Jurkat, Clone E6-1 (cell line): ENCODE measurements at regions not wholly inside any gene's neighbourhood (a gene's known extent, or its start where the extent isn't known, plus 50 kb on each side); places are given as distances from the start of the nearest gene placed in this dataset.

Experiments
- DNase-seq: peaks from one replicate; pipeline ENCODE4 v3.0.0-alpha.2; 2011; ENCODE audit warnings: low read depth, low spot score
- H3K4me3 ChIP-seq: 2 replicates; pipeline ENCODE4 v1.5.1; 2011; ENCODE audit warnings: mild to moderate bottlenecking, low read length, control low read depth, moderate library complexity

DNA sequence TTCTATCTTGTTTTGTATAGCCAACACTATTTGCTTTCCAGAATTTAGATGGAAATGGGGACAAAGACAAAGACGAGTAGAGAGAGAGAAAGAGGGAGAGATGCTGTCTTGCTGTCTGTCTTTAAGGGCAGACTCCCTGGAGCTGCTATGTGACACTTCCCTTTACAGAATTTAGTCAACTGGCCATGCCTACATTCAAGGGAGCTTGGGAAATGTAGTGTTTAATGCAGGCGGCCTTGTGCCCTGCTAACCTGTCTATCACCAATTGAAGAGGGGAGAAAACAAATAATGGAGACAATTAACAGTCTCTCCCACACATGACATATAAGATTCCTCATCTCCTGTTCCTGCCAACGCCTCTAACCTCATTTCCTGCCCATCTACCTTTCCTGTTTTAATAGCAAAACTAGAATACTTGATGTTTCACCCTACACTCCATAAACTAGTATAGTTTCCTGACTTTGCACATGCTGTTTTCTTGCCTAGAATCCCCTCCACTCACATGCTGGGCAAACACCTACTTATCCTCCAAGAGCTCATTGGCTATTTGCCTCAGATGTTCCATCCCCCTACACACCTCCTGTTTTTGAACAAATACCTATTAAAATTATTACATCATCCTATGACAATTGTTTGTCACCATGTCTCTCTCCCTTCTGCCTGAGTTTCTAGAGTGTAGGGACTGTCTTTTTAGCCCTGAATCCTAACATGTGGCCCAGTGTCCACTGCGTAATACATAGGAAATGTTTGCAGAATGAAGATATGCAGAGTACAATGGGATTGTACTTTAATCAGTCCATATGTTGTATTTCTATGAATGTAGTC lies 117.2 kb downstream of the SLC25A24 start:
- DNase-seq = peak; percentile 48
- H3K4me3 ChIP-seq = no peak overlapping the region

DNA sequence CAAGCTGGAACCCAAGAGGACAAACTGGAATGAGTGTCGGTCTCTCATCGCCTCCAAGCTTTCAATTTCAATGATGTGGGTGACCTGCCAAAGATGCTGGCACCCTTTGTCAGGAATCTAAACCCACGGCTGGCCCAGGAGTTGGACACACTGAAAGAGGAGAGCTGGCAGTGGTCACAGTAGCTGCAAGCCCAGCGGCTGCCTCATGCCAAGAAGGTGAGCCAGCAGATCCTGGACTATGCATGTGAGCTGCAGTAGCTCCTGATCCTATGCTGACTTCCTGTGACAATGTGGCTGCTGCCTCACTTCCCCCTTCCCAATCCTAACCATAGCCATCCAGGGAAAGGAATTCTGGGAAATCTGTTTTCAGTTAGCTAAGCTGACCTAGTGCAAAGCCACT lies 117.0 kb upstream of the VAV3 start:
- DNase-seq = no peak
- H3K4me3 ChIP-seq = no peak overlapping the region

DNA sequence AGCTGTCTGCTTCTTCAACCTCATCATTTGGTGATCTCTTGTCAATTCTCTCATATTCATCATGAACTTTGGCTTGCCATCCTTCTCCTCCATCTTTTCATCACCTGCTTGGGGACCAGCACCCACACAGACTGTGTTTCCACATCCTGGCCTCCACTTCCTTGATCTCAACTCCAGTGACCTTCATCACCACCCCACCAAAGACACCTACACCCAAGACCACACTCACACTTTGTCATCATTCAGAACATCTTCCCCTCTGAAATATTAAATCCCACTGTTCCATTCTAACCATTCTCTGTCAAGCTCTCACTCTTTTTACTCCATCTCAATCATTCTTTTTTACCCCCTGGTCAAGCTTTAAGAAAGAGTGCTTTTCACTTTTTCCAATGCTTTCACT lies 115.5 kb upstream of the VAV3 start:
- DNase-seq = peak; percentile 54
- H3K4me3 ChIP-seq = no peak overlapping the region

DNA sequence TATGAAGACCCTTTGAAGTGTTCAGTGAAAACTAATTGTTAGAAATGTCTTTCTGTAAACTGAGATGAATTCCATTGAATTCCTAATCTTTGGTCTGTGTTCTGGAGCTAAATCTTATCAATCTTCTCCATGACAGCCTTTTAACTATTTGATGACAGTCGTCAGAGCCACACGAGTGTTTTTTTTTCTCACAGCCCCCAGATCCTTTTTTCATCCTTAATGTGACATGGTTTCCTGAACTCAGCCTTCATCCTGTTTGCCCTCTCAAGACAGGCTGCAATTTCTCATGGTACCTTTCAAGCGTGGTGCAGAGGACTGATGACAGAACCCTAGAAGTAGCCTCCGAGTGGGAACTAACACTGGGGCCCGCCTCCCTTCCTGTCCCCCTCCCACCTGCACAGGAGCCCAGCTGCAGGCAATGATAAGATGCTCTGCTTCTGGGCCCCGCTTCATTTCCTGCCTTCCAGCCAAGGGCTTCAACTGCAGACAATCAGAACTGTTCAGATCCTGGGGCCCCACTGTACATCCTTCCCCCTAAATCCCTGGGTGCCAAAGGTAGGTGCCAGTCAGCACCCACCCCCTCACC lies 114.6 kb upstream of the VAV3 start:
- DNase-seq = peak; percentile 96
- H3K4me3 ChIP-seq = peak overlapping the region; percentile 20

DNA sequence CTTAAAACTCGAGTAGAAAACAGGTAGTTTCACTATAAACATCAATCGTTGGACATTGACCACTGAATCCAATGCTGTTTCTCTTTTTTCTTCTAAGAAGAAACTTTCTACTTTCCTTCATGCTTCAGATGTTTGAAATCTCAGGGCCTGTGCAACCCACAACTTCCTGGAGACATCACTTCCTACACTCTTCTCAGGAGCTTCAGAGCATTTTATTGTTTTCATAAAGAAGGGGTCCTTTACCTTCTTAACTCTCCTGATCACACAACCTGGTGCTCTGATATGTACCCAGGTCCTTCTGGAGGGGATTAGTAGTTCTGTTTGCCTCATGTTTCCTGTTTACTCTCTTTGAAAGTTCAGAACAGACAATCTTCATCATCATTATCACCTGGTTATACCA lies 113.0 kb upstream of the VAV3 start:
- no peak overlapping the region for H3K4me3 ChIP-seq
- DNase-seq = peak; percentile 85

DNA sequence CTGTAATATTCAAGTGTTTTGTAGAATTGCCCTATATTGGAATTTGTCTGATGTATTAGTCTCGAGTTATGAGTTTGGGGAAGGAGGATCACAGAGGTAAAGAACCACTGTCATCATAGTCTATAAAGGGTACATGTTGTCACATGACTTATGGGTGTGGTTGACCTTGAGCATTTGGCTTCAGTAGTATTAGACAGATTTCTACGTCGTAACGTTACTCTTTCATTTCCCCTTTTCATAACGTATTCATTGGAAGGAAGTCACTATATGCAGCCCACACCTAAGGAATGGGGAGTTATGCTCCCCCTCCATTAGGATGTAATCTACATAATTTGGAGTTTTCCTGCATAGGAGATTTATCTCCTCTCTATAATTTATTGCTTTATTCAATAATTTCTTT lies 110.1 kb upstream of the VAV3 start:
- no peak overlapping the region for H3K4me3 ChIP-seq
- no peak for DNase-seq

DNA sequence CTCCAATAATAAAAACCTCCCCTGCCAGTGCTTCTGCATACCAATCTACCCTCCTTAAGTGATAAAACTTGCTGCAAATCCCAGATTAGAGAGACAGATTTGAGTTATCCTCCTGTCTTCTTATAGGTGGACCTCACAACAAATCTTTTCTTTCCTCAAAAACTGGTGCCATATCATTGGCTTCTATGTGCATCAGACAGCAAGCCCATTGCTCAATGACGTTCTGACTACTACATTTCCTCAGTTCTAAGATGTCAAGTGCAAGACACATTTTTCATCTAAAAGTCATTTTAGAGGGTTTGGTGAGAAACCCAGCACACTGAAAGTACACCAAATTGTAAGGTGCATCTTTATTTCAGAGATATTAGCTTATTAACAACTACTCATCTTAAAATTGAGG lies 107.8 kb upstream of the VAV3 start:
- no peak overlapping the region for H3K4me3 ChIP-seq
- no peak for DNase-seq

DNA sequence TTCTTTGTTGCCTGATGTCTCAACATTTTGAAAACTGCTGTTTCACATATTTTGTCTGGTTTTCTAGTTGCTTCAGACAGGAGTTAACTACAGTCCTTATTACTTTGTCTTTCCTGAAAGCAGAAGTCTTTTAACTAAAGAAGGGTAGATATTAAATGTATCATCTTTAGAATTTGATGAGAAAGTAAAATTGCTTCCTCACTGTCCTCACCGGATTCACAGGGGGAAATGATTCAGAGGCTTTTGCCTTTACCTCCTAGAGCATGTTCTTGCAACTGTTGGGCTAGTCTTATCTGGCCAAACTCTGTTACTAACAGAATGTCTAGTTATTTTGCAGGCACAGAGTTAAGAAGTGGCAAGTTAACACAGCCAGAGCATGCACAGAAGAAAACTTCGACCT lies 107.2 kb upstream of the VAV3 start:
- H3K4me3 ChIP-seq = no peak overlapping the region
- DNase-seq = no peak

DNA sequence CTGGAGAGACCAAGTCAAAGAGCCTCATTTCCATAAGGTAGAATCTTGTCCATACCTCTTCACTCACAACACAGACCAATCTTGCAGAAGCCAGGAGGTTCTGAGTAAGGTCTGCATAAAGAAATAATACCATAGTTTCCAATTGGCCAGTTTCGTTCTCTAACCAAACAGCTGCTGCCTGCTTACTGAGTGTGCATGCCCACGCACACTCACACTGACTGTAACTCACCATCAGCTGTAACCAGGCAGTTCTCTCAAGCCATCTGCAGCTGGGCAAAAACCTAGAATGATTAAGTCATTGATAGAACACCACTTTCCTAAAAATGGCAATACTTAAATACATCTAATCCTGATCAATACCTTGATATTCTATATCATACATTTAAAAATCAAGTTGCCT lies 106.6 kb upstream of the VAV3 start:
- H3K4me3 ChIP-seq = no peak overlapping the region
- DNase-seq = no peak

DNA sequence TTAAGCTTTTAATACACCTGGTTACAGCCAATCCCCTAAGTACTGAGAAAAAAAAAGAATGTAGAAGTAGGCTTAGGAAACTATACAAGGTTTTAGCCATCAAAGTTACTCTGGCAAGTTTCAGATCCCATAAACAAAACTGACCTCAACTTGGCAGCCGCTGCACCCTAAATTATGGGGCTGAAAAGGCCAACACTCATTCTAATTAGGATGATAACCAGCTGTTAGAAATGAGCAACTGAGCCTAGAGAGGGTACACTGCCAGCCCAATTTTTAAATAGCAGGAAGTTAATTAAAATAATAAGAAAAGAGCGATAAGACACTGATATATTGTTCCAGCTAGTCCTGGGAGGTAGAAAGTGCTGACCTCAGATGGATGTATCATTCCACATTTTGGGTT lies 105.7 kb upstream of the VAV3 start:
- H3K4me3 ChIP-seq = no peak overlapping the region
- no peak for DNase-seq

DNA sequence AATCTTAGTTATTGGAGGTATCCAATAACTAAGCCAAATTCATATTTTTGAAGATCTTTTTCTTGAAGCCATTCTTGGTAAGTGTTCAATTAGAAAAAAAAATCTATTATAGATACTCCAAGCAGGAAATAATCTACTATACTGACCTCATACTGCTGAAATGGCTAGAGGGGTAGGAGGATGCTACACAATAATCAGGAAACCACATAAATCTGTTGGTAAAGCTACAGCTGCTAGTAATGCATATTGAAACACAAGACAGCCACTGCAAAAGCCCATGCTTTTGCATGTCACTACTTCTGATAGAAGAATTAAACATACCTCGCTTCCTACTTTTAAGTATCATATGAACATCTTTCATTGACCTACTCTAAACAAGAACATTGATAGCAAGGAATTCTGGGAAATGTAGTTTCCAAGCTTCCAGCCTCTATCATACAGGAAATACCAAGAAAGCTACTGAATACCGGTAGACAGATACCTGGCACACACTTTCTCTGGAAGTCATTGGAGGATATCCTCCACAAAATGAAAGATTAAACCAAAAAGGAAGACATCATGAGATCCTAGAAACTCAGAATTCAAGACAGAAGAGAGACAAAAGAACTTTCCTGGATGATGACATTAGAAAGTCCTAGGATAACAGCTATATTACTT lies 103.0 kb upstream of the VAV3 start:
- H3K4me3 ChIP-seq = no peak overlapping the region

DNA sequence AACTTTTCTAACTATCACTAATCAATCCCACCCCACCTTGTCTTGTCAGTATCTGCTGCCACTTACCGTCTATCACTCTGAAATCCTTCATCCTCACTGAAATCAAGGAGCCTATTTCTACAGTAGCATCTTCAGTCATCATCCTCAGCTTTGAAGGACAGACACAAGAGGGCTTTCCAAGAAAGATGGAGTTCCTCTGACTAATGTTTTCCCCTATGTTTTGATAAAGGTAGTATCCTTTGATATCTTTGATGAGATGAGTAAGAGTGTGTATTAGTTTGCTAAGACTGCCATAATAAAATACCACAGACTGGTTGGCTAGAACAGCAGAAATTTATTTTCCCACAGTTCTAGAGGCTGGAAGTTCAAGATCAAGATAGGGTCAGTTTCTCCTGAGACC lies 101.8 kb upstream of the VAV3 start:
- H3K4me3 ChIP-seq = no peak overlapping the region
- DNase-seq = no peak

More for the DNA sequence above, 103.0 kb upstream of the VAV3 start:
- no peak for DNase-seq

DNA sequence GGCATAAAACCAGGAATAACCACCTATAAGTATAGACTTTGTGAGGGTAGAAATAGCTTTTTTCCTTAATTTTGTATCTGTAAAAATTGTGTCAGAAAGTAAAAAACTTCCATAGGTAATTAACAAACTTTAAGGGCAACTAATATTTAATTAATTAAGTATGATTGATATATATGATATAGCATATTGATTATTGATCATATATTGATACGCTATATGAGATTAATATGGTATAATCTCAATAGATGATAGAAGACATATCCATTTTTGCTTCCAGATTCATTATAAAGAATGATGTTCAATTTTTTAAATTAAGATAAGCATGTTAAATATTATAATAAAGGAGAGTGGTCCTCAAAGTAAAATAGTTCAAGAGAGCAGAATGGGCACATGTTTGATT lies 99.3 kb upstream of the VAV3 start:
- DNase-seq = no peak
- H3K4me3 ChIP-seq = no peak overlapping the region

DNA sequence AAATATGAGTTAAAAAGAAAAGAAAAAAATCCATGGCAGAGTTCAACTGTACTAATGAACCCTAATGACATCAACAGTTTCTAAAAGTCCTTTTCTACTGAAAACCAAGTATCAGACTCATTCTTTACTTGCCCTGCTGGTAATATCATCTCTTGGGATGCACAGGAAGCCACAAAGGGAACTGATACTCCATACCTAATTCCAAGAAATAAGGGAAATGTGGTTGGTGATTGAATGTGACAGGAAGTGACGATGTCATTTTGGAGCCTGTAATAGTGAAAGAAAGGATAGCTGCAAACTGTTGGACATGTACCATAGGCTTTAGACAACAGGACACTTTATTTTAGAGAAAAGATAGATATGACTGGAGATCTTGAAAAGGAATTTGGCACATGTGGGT lies 98.7 kb upstream of the VAV3 start:
- H3K4me3 ChIP-seq = no peak overlapping the region
- no peak for DNase-seq

DNA sequence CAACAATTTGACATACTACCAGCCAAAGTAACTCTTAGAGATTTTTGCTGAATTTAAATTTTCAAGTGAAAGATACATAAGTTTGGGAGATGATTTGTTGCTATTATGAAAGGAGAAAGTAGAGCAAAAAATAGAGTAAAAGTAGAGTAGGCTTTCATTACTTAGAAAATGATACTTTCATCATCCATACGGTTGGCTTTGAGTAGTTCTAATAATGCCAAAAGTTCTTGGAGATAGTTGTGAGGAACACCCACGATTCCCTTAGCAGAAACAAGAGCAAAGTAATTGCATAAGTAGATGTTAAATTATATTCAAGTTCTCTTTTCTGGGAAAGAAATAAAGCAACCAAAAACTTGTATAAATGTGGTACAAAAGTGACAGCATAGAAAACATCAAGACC lies 95.0 kb upstream of the VAV3 start:
- DNase-seq = no peak
- H3K4me3 ChIP-seq = no peak overlapping the region

DNA sequence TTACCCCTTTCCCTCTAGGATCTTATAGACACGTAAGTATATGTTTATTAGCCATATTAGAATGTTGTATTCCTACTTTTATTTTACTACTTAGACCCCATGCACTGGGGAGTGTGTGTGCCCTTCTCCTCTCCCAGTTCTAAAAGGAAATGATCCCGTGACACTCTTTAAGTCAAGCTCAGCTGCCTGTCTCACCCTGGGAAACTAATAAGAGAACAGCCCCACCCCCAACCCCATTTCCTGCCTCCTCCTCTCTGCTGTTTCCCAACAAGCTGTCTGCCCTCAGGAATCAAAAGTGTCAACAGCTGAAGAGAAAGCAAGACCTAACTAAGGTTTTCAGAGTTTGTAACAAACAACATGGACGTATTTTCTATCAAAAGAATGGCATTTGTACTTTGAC lies 92.6 kb upstream of the VAV3 start:
- no peak overlapping the region for H3K4me3 ChIP-seq
- DNase-seq = peak; percentile 69

DNA sequence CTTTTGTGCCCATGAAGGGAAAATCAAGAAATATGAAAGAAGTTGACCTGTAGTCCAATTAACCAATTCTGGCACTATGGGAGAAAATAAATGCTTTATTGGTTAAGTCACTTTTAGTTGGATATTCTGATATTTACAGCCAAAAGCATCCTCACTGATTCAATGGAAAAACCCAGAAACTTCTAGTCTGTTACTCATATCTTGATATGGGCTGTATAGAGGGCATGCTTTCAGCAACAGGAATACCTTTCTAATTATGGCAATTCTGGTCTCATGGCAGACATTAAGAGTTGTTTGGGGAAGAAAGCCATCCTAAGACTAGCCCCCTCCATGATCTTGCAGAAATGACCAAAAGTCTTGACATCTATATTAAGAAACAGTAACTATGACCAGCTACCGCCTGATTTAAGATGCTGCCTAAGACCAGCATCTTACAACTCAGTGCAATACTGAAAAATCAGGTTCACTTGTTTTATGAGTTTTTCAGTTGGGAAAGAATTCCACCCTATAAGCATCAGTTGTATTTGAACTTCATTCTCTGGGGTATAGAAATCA lies 91.5 kb upstream of the VAV3 start:
- H3K4me3 ChIP-seq = no peak overlapping the region
- no peak for DNase-seq

DNA sequence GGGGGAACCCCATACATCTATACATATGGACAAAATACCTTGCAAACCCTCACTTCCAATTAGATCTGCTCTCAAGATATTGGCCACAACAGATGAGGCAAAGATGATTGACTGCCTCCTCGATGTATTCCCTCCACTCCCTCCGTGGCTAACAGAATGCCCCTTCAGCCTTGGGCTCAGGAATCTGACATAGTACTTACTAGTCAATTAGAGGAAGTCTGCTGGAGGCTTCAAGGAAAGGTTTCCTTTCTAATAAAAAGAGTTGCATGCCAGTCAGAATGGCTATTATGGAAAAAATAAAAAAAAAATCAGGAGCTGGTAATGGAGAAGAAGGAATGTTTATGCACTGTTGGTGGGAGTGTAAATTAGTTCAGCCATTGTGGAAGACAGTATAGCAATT lies 90.4 kb upstream of the VAV3 start:
- DNase-seq = no peak

DNA sequence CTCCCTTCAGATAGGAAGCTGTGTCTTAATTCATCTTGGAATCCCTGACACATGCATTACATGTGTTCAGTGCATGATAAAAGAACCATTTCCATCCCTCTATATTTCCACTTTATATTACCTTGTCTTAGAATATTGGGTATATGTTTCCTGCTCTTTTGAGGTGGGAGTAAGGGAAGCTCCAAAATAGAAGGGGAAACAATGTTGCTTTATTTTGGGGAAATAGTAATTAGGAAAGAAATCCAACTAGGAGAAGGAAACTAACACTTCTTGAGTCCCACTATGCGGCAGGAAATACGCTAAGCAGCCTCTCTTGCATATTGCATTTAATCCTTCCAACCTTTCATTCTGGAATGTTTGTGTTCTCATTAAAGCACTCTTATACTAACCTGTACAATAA lies 89.4 kb upstream of the VAV3 start:
- no peak overlapping the region for H3K4me3 ChIP-seq
- no peak for DNase-seq

More for the DNA sequence above, 90.4 kb upstream of the VAV3 start:
- no peak overlapping the region for H3K4me3 ChIP-seq

DNA sequence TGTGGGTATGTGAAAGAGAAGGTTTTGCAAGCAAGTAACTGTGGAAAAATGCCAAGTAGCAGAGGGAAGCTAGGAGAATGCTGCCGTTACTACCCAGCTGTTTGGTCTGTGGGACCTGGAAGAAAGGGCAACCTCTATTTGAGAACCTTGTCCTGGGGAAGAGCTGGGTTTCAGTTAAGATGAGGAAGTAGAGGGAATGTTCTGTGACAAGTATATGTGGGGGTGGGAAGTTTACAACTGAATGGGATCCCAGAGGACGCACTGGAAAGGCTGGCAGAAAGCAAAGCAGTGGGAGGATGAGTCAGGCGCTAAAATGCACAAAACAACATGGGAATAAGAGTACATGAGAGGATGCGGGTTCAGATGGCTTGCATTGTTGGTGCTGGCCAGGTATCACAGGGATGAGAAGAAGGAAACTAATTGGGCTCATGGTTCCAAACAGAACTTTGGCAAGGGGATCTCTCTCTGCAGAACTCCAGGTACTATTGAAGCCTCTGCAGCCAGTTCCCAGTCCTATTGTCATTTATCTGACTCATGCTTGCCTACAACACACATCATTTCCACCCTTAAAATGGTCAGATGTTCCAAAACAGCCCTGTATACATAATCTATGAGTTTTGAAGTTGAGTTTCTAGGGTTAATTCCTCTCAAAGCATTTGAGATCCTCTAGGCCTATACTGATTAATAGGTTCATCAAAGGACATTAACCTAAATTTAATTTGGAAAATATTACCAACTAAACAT lies 88.5 kb upstream of the VAV3 start:
- DNase-seq = no peak
- no peak overlapping the region for H3K4me3 ChIP-seq
